Stimulated activated CD4-positive, alpha-beta T cell treated with anti-CD3 and anti-CD28 coated beads, Interleukin-12 subunit alpha, Interleukin-12 subunit beta, amount 100 ng/mL, for 48 hours (primary cell): ENCODE measurements at regions not wholly inside any gene's neighbourhood (a gene's known extent, or its start where the extent isn't known, plus 50 kb on each side); places are given as distances from the start of the nearest gene placed in this dataset.

Source experiments
- DNase-seq, 3 donors: peaks; one replicate each; pipeline ENCODE4 v3.0.0-alpha.2; 2020; ENCODE audit warnings: low read depth in 2 of 3, low spot score in 1 of 3

DNA sequence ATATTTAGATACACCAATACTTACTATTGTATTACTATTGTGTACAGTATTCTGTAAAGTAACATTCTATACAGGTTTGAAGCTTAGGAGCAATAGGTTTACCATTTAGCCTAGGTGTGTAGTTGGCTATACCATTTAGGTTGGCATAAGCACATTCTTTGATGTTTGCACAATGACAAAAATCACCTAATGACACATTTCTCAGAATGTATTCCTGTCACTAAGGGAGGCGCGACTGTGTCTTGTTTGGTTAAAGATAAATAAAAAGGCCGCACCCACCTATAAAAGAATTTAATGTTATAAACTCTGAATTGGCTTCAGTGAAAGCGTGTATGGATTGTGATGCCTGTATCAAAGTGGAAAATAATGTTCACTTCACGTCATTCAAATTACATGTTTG is 1815.4 kb upstream of the CDH6 start:
- DNase-seq, result no peak

DNA sequence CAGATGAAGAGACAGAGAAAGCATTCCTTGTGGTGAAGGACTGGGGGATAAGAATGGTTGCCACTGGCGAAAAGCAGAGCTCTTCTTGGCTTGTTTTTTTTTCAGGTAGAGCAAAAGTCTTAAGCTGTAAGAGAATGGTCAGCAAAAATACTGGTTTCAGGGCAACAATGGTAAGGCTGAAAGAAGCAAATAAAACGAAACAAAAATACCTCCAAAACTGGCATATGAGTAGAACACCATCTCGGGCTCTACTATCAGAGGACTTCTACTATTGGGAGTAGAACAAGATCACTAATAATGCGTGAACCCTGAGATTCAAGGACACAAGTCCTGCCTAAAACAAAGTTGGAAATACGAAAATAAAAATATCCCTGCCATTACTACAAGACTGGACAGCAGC is 1823.2 kb upstream of the CDH6 start:
- no peak for DNase-seq

DNA sequence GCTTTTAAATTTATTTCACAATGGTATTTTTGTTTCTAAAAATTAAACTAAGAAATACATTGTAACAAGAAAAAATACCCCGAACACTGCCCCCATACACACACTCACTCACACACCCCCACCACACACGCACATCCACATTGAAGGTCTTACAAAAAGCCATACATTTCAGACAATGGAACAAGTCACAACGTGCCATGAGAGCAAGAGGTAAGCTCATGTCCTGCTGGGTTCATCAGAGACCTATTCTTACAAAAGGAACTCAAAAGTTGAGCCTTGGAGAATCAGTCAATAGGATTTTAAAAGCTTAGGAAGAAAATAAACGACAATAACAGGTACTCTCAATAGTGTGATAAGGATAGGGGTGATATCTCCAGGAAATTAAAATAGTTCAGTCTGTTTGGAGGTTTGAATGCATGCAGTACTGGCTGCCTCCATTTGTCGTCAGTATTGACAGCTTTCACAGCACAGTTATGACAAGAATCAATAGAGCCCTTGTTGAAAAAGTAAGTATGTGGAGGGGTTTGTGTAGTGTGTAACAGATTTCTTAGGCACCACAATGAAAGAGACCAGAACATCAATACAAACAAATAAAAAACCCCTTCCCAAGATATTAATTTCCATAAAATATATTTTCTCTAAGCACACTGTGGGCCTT is 1826.2 kb upstream of the CDH6 start:
- no peak for DNase-seq

DNA sequence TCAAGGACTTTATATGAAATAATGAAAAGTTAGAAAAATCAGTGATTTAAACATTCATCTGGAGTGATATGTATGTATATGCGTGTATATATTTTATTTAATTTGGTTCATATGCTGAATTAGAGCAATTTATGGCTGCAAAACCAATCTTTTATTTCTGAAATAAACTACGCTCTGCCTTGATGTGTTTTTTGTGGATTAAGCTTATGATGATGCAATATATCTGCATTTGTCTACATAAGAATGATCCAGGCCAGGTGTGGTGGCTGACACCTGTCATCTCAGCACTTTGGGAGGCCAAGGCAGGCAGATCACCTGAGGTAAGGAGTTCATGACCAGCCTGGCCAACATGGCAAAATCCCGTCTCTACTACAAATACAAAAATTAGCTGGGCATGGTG is 1842.3 kb upstream of the CDH6 start:
- DNase-seq, result no peak

DNA sequence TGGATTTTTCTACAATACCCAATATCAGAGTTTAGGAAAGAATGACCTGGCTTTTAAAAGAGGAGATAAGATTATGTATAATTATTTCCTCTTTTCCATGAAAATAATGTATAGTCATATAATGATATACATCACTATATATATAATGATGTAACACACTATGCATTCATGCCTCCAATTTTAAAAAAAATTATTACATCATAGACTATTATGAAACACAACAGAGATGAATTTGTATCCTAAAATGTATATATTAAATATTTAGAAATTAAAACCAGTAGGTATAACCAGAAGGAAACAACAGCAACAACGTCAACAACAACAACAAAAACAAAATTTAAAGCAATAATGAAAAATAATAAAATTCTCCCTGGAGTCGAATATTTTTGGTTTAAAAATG is 1856.5 kb upstream of the CDH6 start:
- DNase-seq, result no peak

DNA sequence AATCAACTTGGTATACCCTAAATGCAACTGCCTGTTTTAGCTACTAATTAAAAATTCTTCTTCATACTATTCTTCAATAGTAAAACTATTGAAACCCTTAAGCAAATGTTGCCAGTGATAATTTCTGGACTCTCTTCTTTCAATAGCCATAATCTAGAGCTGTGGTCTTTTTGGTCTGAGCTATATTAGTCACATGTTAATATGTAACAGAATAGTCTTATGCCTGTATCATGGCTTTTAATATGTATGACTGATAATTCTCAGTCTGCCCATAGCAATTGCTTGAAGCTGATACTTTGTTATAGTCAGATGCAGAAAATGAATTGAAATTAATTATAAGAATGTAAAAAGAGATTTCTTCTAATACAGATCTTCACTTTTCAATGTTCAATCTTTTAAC is 1871.9 kb upstream of the CDH6 start:
- no peak for DNase-seq

DNA sequence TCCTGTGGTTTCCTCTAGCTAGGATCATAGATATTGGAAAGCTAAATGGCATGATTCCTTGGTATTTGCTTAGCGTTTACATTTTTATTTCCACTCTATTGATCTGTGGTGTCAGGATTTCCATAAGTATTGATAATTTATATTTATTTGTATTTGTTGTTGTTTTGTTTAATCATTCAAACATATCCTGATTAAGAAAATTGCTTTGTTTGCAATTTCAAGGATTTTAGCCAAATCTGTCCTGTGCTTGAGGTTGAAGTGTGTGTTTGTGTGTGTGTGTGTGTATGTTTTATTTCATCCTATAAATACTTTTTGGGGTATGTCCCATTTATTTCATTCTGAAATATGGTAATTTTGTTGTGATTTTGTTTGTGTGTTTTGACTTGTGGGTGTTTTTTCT is 1884.1 kb upstream of the CDH6 start:
- no peak for DNase-seq

DNA sequence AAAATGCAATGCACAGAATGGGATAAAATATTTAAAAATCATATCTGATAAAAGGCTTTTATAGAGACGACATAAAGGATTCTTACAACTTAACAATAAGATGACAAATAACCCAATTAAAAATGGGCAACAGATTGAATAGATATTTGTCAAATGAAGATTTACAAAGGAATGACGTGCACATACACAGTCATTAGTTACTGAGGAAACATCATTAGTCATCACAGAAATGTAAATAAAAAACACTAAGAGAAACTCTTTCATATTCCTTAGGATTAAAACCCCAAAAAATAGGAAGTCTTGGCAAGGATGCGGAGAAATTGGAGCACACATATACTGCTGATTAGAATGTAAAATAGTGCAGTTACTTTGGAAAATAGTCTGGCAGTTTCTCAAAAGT is 1886.0 kb upstream of the CDH6 start:
- DNase-seq, result no peak

DNA sequence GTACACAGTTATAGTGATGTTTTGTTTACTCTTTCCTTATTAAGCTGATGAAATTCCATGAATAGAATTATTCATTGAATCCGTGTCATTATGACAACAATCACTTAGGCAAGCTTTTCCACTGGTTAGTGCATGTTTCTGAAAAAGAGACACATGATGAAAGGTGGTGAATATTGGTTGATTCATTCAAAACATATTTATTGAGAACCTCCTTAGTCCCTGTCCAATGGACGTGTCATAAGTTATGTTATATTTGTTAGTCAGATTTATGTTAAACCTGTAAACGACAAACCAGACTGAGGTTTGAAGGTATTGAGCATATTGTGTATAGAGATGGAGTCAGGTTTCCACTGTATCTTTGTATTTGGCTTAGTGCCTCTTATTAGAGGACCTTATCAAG is 1888.9 kb upstream of the CDH6 start:
- no peak for DNase-seq

DNA sequence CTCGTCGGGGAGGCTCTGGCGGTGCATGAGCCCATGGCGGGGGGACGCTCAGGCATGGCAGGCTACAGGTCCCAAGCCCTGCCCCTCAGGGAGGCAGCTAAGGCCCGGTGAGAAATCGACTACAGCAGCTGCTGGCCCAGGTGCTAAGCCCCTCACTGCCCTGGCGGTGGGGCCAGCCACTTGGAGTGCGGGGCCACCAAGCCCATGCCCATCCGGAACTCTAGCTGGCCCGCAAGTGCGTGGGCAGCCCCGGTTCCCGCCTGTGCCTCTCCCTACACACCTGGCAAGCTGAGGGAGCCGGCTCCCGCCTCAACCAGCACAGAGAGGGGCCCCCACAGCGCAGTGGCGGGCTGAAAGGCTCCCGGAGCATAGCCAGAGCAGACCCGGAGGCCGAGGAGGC is 1896.9 kb upstream of the CDH6 start:
- no peak for DNase-seq

DNA sequence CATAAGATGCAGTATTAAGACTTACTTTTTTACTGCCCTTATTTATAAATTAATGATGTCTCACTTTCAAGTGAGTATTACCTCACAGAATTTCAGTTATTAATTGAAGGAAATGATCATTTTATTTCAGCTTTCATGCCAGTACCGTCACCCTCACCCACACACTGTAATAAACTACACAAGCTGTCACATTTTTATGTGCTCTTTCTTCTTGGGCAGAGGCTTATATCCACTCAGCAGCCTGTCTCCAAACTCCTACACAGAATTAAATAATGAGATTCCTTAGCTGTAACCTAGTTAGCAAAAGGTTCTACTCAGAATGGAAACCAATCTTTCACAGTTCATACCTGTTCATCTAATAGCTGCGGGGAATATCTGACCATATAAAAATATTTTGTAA is 1915.8 kb upstream of the CDH6 start:
- no peak for DNase-seq

DNA sequence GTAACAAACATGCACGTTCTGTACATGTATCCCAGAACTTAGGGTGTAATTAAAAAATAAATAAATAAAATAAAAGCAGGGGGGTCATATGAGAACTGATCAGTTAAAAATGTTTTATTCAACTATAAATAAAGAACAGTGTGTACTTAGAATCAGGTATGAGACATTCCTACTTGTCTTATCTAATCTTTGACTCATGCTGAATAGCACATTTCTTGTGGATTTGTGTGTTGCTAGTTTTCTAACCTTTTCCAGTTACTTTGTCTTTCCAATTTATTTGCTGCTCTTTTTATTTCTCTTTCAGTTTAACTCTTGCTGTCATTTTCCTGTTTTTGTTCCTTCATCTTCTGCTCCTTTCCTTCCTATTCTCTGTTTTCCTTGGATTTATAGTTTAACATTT is 1917.1 kb upstream of the CDH6 start:
- no peak for DNase-seq

DNA sequence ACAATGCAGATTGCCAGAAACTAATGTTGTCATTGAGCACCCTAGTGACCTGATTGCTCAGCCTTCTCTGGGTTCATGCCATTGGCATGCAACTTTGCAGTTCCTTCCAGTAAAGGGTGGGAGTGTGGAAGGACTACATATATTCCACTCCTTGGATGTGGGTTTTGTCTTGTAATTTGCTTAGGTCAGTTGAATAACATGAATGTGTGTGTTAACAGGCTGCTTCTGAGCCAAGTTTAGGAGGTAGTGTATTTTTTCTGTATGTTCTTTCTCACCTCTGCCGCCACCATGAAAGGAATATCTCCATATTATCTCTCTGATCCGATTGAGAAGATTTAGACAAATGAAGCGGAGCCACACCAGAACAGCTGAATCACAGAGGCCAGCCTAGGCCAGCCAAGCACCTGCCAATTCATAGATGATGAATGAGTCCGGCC is 1929.6 kb upstream of the CDH6 start:
- DNase-seq, result no peak

DNA sequence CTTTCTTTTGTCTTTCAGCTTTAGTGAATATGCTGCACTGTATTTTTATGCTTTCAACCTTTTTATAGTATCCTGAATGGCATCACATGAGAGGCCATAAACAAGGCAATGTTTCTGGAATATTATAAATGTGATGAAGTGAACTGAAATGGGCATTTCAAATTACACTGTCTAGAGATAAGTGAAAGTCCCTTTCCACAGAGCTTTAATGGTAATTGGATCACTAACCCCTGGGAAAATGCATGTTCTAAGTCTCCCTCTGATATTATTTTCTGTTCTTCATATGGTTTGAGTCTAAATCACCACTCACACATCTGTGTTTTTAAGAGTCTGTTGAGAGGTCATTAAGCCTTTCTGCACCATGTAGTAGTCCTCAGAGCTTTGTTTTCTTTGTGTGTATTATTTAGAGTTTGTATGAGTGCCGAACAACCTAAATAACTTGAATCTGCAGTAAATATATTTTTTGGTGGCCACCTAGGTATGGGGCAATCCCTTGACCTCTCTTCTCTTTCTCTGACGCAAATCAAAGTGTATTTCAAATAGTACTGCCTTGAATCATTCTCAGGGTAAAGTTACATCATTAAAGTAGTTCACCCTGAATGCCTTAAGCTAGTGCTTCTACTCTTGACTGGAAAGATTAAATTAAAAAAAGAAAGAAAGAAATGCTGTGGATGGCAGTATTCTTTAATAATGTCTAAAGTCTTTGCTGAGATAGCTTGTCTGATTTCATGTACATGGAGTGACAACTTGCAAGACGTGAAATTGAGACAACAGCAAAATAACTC is 1931.0 kb upstream of the CDH6 start:
- no peak for DNase-seq

DNA sequence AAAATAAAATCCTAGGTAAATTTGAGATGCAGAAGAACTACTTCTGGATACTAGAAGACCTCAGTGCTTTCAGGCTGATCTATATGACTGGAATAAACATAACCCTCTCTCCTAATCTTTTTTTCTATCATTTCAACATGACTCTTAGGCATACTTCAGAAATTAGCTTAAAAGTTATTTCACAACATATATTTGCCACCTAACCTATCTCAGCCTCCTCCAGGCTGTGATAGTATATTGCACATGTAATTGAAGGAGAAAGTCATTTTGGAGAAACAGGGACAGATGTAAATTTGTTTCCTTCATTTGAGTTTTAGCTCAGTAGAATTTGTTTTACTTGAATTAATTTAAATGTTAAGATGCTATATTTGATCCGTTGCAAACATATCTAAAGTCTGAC is 1932.3 kb upstream of the CDH6 start:
- DNase-seq, result no peak

DNA sequence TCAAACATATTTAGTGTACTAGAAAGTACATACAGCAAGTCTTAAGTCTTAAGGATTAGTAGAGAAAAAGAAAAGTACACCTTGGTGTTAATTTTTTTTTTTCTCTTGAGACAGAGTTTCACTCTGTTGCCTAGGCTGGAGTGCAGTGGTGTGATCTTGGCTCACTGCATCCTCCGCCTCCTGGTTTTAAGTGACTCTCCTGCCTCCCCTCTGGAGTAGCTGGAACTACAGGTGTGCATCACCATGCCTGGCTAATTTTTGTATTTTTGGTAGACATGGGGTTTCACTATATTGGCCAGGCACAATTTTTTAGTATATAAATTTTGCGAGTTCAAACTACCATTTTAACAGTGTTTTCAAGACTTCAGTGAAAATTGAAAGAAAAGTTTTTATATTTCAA is 1941.1 kb upstream of the CDH6 start:
- no peak for DNase-seq

DNA sequence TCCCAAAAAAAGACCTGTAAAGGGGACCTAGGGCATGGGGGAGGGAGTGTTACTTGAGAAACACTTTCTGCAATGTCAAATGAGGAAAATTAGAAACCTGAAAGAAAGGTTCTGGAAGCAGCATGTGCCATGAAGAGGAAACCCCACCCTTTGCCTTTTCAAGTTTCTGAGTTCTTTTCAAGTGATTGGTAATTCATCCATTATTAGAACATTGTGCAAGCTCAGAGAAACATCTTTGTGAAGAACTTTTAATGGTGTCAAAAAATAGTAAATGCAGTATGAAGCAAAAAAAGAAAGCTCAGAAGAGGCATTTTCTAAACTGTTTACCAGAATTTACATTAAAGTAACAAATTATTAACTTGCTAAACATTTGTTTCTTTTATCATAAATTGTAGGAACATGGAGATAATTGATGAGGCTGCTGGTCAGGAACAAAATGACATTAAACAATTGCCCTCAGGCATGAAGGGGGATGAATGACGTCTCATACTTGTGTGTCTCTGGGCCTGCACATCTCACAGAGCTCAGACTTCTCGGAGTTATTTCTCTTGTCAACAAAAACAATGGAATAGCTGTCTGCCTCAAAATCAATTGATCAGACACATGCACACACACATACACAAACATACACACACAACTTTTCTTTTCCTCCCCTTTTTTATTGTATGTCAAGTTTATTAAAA is 1946.0 kb upstream of the CDH6 start:
- DNase-seq, result no peak

DNA sequence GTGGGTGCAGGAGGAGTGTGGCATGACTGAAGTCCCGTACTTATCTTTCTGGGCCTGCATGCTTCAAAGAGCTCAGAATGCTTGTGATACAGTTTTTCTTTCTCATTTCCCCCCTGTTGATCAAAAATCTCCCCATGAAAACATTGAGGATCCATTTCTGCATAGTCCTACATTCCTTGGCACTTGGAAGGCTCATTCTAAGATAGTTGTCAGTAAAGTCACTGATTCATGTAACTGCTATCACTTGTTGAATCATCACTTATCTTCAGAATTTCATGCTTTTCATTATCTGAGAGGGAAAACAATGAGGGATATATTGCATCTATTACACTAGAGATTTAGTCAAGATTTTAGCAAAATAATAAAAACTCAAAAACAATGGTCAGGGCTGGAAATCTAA is 1953.1 kb upstream of the CDH6 start:
- no peak for DNase-seq

DNA sequence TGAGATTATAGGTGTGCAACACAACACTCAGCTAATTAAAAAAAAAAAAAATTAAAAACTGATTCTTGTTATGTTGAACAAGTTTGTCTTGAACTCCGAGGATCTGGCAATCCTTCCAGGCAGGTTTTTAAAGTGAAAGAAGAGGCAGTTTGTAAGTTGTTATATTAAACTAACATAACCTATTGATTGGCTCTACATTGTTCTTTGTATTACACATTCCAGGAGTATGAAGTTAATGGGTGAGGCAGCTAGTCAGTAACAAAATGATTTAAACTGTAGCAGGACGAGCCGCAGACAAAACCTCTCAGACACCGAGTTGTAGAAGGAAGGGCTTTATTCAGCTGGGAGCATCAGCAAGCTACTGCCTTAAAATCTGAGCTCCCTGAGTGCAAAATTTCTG is 1953.9 kb upstream of the CDH6 start:
- DNase-seq, result no peak

DNA sequence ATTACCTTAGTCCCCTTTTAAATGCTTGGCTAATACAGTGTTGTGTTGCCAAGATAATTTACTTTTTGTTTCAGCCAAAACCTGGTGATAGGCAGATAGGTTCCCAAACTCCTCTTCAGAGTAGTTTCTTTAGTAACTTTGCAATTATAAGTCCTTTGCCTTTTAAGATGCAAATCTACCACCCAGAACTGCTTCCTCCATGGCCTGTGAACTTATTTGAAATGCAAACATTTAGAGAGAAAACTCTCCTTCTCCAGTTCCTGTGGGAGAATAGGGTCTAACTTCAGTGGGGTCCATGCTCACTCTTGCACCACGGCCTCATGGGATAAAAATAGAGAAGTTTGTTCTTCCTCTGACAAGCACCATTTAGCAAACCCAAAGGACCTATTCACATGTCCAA is 1955.4 kb upstream of the CDH6 start:
- DNase-seq, result no peak

DNA sequence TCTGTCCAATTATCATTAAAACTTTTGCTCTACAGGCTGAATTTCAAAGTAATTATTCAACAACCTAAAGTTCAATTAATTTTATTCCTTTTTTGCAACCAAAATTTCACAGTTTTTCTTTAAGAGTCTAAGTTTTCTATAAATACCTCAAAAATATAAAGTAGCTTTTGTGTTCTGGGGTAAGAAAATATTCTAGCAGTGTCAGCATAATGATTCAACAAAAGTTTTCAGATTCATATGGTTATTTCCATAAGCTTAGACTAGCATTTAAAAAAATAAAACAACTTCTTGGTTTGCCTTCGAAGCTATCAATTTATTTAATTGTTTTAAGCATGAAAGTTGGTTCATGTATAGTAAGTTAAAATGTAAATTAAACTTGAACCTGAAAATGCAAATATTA is 1962.3 kb upstream of the CDH6 start:
- DNase-seq, result no peak

DNA sequence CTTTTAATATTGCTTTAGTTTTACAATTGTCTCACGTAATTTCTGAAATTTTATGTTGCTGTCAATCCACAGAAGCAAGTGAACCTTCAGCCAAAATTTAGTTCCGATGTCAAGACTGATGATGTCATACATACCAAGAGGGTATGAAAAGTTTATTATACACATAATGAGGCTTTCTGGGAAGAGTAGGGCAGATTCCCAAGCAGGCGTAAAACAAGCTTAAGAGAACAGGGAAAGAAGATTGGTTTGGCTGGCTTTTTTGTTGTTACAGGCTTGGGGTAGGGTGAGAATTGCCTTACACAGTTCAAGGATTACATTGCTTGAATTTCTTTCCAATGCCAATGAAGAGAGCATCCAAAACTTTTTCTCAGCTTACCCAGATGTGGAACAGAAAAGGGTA is 1962.9 kb upstream of the CDH6 start:
- DNase-seq, result no peak

DNA sequence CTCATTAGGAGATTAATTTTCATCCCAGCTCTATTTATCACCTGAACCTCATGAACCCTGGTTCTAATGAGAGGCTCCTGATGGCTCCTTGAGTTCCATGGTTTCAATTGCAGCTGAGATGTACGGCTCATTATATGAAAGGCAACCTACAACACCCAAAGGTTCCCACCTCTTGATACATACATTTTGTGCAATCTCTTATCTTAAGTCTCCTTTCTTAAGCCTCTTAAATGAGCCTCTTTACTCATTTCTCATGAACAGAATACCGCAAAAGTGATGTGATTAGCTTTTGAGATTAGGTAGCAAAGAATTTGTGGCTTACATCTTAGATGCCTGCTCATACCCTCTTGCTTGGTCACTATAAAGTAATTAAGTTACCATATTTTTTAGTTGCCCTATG is 1964.0 kb upstream of the CDH6 start:
- DNase-seq, result no peak
